Prostate gland (tissue), 2 donors: ENCODE measurements at regions not wholly inside any gene's neighbourhood (a gene's known extent, or its start where the extent isn't known, plus 50 kb on each side); places are given as distances from the start of the nearest gene placed in this dataset.

Experiments
- DNase-seq: peaks from one replicate; pipeline ENCODE4 v3.0.0-alpha.2; 2019; ENCODE audit warnings: low spot score
- H3K27ac ChIP-seq, 2 donors: fragments of 200-600 bp; sonication (generic); 2 replicates each; pipeline ENCODE4 v1.5.1; 2017 to 2019
- H3K27me3 ChIP-seq: fragments of 200-600 bp; sonication (generic); replicated peaks from 2 replicates; pipeline ENCODE4 v1.5.1; 2019; ENCODE audit not compliant: insufficient read depth
- H3K36me3 ChIP-seq, 2 donors: fragments of 200-600 bp; sonication (generic); 1 replicate in 1 of 2; 2 replicates in 1 of 2; pipeline versions ENCODE4 v1.5.1 to v1.8.1; 2017 to 2019
- H3K4me1 ChIP-seq: fragments of 200-600 bp; sonication (generic); replicated peaks from 2 replicates; pipeline ENCODE4 v1.5.1; 2019
- H3K4me3 ChIP-seq, 2 donors: fragments of 200-600 bp; sonication (generic); 2 replicates each; pipeline ENCODE4 v1.5.1; 2017 to 2019
- H3K9me3 ChIP-seq: fragments of 200-600 bp; sonication (generic); 2 replicates; pipeline ENCODE4 v1.5.1; 2017
- POLR2A ChIP-seq: fragments of 450-650 bp; IDR thresholded peaks from one replicate; pipeline ENCODE4 v1.6.1; 2016; ENCODE audit warnings: antibody characterized with exemption, mild to moderate bottlenecking
- POLR2AphosphoS5 ChIP-seq: sonication (generic); formaldehyde crosslinking; IDR thresholded peaks from one replicate; pipeline ENCODE4 v1.6.1; 2017; ENCODE audit warnings: antibody characterized with exemption
- WGBS: methylation state at CpG from one replicate; pipeline ENCODE4 v1.1.5; 2018; 5-methylcytosine and 5-hydroxymethylcytosine counted together
- intact Hi-C: fragments of 100-400 bp; cut with DNase I; formaldehyde crosslinking; loops from one replicate; pipeline ENCODE4 v1.14.2; 2022
- TF ChIP-seq, protein P1 (sequence below), 4 experiments: fragments of 200-600 bp in 2 of 4; fragments of 450-650 bp in 2 of 4; sonication (generic) in 2 of 4; IDR thresholded peaks; 1 replicate in 3 of 4; 2 replicates in 1 of 4; pipeline ENCODE4 v1.5.1; 2016 to 2019; ENCODE audit warnings: antibody characterized with exemption in 4 of 4, mild to moderate bottlenecking in 2 of 4, moderate library complexity in 2 of 4

DNA sequence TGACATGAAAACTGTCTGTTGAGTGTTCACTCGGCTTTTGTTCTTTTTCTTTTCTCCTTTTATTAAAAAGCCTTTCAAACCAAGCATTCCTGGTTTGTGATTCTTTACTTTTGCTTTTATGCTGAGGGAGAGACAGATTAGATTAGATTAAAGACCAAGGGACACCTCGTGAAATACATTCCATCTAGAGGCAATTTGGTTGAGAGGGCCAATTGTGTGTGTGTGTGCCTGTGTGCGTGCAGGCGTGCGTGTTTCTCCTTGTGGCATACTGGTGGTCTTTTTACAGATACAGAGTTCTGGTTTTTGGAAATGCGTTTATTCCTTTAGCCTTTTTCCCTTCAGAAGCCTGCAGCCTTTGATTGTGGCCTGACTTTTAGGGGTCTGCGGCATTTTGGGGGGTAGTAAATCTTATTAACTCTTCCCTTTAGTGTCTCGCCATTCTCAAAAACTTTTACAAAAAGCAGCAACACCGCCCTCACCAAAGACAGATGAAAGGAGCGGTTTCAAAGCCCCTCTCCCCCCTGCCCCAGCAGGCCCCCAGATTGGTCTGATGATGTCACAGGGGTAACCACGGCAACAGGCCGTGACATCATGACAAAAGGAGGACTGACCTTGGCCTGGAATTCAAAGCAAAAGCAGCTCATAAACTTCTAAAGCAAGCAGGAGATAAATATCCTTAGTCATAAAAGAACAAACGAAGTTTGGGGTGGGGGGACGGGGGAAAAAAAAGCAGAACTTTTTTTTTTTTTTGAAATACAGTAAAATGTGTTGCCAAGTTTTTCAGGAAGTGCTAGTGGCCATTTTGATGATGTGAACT, 84.1 kb upstream of the TBX3 start:
- intact Hi-C loops: no loop called here
- TF ChIP-seq, protein P1, sequence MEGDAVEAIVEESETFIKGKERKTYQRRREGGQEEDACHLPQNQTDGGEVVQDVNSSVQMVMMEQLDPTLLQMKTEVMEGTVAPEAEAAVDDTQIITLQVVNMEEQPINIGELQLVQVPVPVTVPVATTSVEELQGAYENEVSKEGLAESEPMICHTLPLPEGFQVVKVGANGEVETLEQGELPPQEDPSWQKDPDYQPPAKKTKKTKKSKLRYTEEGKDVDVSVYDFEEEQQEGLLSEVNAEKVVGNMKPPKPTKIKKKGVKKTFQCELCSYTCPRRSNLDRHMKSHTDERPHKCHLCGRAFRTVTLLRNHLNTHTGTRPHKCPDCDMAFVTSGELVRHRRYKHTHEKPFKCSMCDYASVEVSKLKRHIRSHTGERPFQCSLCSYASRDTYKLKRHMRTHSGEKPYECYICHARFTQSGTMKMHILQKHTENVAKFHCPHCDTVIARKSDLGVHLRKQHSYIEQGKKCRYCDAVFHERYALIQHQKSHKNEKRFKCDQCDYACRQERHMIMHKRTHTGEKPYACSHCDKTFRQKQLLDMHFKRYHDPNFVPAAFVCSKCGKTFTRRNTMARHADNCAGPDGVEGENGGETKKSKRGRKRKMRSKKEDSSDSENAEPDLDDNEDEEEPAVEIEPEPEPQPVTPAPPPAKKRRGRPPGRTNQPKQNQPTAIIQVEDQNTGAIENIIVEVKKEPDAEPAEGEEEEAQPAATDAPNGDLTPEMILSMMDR (IDR thresholded peaks at IDR 0.05): no peak
- no peak for TF ChIP-seq POLR2A
- no peak for TF ChIP-seq POLR2AphosphoS5

DNA sequence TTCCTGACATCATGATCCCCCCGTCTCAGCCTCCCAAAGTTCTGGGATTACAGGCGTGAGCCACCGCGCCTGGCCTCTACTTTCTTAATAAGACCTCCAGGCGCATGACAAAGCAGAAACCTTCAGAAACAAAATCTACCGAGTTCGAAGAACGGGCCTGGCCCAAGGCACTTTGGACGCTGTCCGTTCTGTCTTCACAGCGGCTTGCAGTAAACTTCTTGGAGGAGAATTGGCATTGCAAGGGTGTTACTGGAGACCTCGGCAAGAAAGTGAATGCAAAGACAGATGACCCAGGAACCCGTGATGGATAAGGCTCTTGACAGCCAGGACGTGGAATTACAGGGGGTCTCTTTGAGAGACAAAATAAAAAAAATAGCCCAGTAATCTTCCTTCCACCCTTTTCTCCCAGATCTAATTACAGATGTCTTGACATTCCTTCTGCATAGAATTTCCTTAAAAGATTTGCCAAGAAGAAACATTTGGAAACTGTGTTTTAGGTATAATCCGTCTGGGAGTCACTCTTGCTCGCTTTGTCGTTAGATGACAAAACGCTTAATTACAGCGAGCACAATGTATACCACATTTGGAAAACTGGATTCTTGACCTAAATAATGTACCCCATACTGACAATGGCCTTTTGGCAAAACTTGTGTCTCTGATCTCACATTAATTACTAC, 83.2 kb upstream of the TBX3 start:
- TF ChIP-seq POLR2AphosphoS5 (no peak), POLR2A (no peak)
- TF ChIP-seq, protein P1 (IDR thresholded peaks at IDR 0.05): no peak
- Histone ChIP-seq H3K27me3 (no peaks in the 10 kb centered on the region), H3K4me3 (no peak overlapping the region), H3K9me3 (no peaks in the 10 kb centered on the region), H3K4me1 (no peaks in the 10 kb centered on the region), H3K36me3 (no peaks in the 10 kb centered on the region), H3K27ac (no peak overlapping the region)
- no peak for DNase-seq
- 70% methylated on average over 19 of the region's 19 CpGs for WGBS
- intact Hi-C loops: no loop called here

More for the DNA sequence above, 84.1 kb upstream of the TBX3 start:
- 39% methylated on average over 14 of the region's 14 CpGs for WGBS
- H3K4me1 ChIP-seq: no peaks in the 10 kb centered on the region
- H3K4me3 ChIP-seq: no peak overlapping the region
- H3K9me3 ChIP-seq: no peaks in the 10 kb centered on the region
- H3K27ac ChIP-seq: no peak overlapping the region
- H3K36me3 ChIP-seq: no peaks in the 10 kb centered on the region
- no peak for DNase-seq
- no peaks in the 10 kb centered on the region for H3K27me3 ChIP-seq

DNA sequence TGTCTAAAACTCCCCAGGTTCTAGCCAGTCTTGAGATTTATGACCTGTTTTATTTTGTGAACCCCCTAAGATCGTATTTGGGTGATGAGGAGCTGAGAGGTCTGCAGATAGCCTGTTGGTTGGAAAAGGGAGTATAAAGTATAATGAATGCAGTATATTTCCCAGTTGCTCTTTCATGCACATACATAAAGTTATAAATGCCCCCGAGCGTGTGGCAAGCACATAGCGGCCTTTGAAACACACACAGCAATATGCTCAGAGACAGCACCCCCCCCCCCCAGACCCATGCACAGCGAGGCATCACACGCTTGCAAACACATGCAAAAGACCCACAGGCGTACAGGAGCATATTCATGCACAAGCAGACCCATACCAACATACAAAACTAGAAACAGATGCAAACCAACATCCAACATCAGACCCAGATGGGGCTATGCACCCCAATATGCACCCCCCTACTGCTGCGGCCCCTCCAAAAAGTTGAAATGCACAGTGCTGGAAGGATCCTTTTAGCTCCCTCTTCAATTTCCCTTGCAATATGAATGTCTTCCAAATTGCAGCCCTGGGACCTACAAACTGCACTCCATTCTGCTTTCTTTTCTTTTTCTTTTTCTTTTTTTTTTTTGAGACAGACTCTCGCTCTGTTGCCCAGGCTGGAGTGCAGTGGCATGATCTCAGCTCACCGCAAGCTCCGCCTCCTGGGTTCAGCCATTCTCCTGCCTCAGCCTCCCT, 82.2 kb upstream of the TBX3 start:
- Histone ChIP-seq H3K4me3 (no peak overlapping the region), H3K27me3 (no peaks in the 10 kb centered on the region), H3K9me3 (no peaks in the 10 kb centered on the region), H3K36me3 (no peaks in the 10 kb centered on the region), H3K4me1 (no peaks in the 10 kb centered on the region), H3K27ac (no peak overlapping the region)
- TF ChIP-seq, protein P1 (IDR thresholded peaks at IDR 0.05): no peak
- intact Hi-C loops: no loop called here
- DNase-seq: no peak
- WGBS: 88% methylated on average over 11 of the region's 11 CpGs

DNA sequence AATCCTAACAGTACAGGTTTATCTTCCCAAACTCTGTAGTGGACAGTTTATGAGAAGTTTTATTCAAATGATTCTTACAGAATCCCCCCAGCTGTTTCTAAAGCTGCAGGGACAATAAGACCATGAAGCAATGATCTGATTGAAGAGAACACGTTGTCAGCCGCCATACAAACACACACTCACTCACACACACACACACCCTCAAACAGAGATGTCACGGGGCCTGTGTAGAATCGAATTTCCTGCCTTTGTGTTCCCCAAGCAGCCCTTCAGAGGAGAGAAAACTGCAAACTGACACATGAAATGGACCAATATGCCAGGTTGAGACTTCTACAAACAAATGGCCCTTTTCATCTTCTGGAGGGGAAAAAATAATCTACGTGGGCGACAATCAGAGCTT, 80.5 kb upstream of the TBX3 start:
- no peaks in the 10 kb centered on the region for H3K27me3 ChIP-seq
- intact Hi-C loops: no loop called here
- H3K27ac ChIP-seq: no peak overlapping the region
- no peaks in the 10 kb centered on the region for H3K4me1 ChIP-seq
- DNase-seq: no peak
- no peak overlapping the region for H3K4me3 ChIP-seq
- 43% methylated on average over 6 of the region's 6 CpGs for WGBS
- no peaks in the 10 kb centered on the region for H3K9me3 ChIP-seq
- H3K36me3 ChIP-seq: no peaks in the 10 kb centered on the region
- TF ChIP-seq, protein P1 (IDR thresholded peaks at IDR 0.05): no peak
- TF ChIP-seq POLR2A (no peak), POLR2AphosphoS5 (no peak)
